Large intestine (tissue), 3 donors: ENCODE measurements at regions not wholly inside any gene's neighbourhood (a gene's known extent, or its start where the extent isn't known, plus 50 kb on each side); places are given as distances from the start of the nearest gene placed in this dataset.
"Not testable (repeated sequence)": the region's sequence is repeated elsewhere in the genome, so short reads cannot be mapped to it uniquely, and the experiment has no call there.

Experiments used
- DNase-seq, 2 donors: peaks; one replicate each; pipeline versions ENCODE4 v3.0.0 to v3.0.0-alpha.2; 2013
- H3K27ac ChIP-seq: one replicate; pipeline ENCODE4 v1.5.1; 2013; ENCODE audit warnings: low read length
- H3K27me3 ChIP-seq: 2 replicates; pipeline ENCODE4 v1.6.1; 2013; ENCODE audit warnings: low read length; ENCODE audit not compliant: control insufficient read depth, insufficient read depth
- H3K36me3 ChIP-seq: 2 replicates; pipeline ENCODE4 v1.6.1; 2013; ENCODE audit warnings: low read length; ENCODE audit not compliant: control insufficient read depth, insufficient read depth
- H3K4me1 ChIP-seq: one replicate; pipeline ENCODE4 v1.6.1; 2013; ENCODE audit warnings: low read length; ENCODE audit not compliant: control insufficient read depth, insufficient read depth
- H3K4me3 ChIP-seq: one replicate; pipeline ENCODE4 v1.5.1; 2013; ENCODE audit warnings: low read length
- H3K9me3 ChIP-seq: one replicate; pipeline ENCODE4 v1.6.1; 2013; ENCODE audit warnings: mild to moderate bottlenecking, low read depth, low read length, moderate library complexity; ENCODE audit not compliant: control insufficient read depth
- WGBS: methylation state at CpG from one replicate; pipeline ENCODE4 v1.1.5; 2013; ENCODE audit warnings: low lambda C conversion rate; ENCODE audit not compliant: insufficient coverage; 5-methylcytosine and 5-hydroxymethylcytosine counted together

- H3K27ac ChIP-seq: no peak overlapping the region
- H3K9me3 ChIP-seq: peaks cover under 1% of the 10 kb centered on the region
- H3K4me1 ChIP-seq: no peaks in the 10 kb centered on the region
- no peaks in the 10 kb centered on the region for H3K27me3 ChIP-seq
- WGBS: 100% methylated on average over 2 of the region's 2 CpGs
- no peak for DNase-seq
- no peaks in the 10 kb centered on the region for H3K36me3 ChIP-seq
- H3K4me3 ChIP-seq: no peak overlapping the region
Observed at GRCh38 chr14:80059041-80059440, 152.3 kb downstream of the DIO2 start.

GRCh38 chr14:80056497-80056801, 154.9 kb downstream of the DIO2 start:
- H3K36me3 ChIP-seq: no peaks in the 10 kb centered on the region
- DNase-seq: no peak
- 33% methylated on average over 4 of the region's 4 CpGs for WGBS

GRCh38 chr14:80055667-80056496, 155.4 kb downstream of the DIO2 start:
- 79% methylated on average over 2 of the region's 7 CpGs for WGBS
- H3K4me1 ChIP-seq: no peaks in the 10 kb centered on the region
- H3K27me3 ChIP-seq: no peaks in the 10 kb centered on the region
- no peaks in the 10 kb centered on the region for H3K36me3 ChIP-seq
- peak; percentile 6 to 22 for DNase-seq
- H3K9me3 ChIP-seq: no peaks in the 10 kb centered on the region
- no peak overlapping the region for H3K4me3 ChIP-seq
- H3K27ac ChIP-seq: no peak overlapping the region

More at GRCh38 chr14:80056497-80056801, 154.9 kb downstream of the DIO2 start:
- H3K4me3 ChIP-seq: no peak overlapping the region
- H3K9me3 ChIP-seq: no peaks in the 10 kb centered on the region
- H3K4me1 ChIP-seq: no peaks in the 10 kb centered on the region
- H3K27me3 ChIP-seq: no peaks in the 10 kb centered on the region
- H3K27ac ChIP-seq: no peak overlapping the region

GRCh38 chr14:80055226-80055625, 156.1 kb downstream of the DIO2 start:
- Histone ChIP-seq H3K36me3 (no peaks in the 10 kb centered on the region), H3K4me1 (no peaks in the 10 kb centered on the region), H3K9me3 (no peaks in the 10 kb centered on the region), H3K27ac (no peak overlapping the region), H3K27me3 (no peaks in the 10 kb centered on the region), H3K4me3 (no peak overlapping the region)
- DNase-seq: no peak
- WGBS: no CpG with 5 or more reads among the region's 1 CpG

- H3K4me1 ChIP-seq: no peaks in the 10 kb centered on the region
Observed at GRCh38 chr14:80054020-80054419, 157.3 kb downstream of the DIO2 start.

GRCh38 chr14:80049055-80049454, 162.2 kb downstream of the DIO2 start:
- 100% methylated on average over 1 of the region's 2 CpGs for WGBS
- Histone ChIP-seq H3K9me3 (no peaks in the 10 kb centered on the region), H3K36me3 (no peaks in the 10 kb centered on the region), H3K4me3 (no peak overlapping the region), H3K27me3 (no peaks in the 10 kb centered on the region), H3K27ac (no peak overlapping the region), H3K4me1 (no peaks in the 10 kb centered on the region)
- no peak for DNase-seq

More at GRCh38 chr14:80054020-80054419, 157.3 kb downstream of the DIO2 start:
- DNase-seq: no peak
- H3K27me3 ChIP-seq: no peaks in the 10 kb centered on the region
- H3K36me3 ChIP-seq: no peaks in the 10 kb centered on the region
- 81% methylated on average over 2 of the region's 3 CpGs for WGBS
- no peaks in the 10 kb centered on the region for H3K9me3 ChIP-seq
- no peak overlapping the region for H3K27ac ChIP-seq
- no peak overlapping the region for H3K4me3 ChIP-seq

GRCh38 chr14:80047761-80048160, 163.5 kb downstream of the DIO2 start:
- no peak overlapping the region for H3K27ac ChIP-seq
- H3K9me3 ChIP-seq: no peaks in the 10 kb centered on the region
- H3K4me1 ChIP-seq: no peaks in the 10 kb centered on the region
- 90% methylated on average over 2 of the region's 3 CpGs for WGBS
- no peak for DNase-seq
- H3K36me3 ChIP-seq: no peaks in the 10 kb centered on the region
- H3K27me3 ChIP-seq: no peaks in the 10 kb centered on the region
- no peak overlapping the region for H3K4me3 ChIP-seq

- no peak for DNase-seq
- no peaks in the 10 kb centered on the region for H3K27me3 ChIP-seq
- H3K4me1 ChIP-seq: no peaks in the 10 kb centered on the region
- no peak overlapping the region for H3K4me3 ChIP-seq
- no peaks in the 10 kb centered on the region for H3K36me3 ChIP-seq
- no peaks in the 10 kb centered on the region for H3K9me3 ChIP-seq
- no CpG with 5 or more reads among the region's 2 CpGs for WGBS
- no peak overlapping the region for H3K27ac ChIP-seq
Observed at GRCh38 chr14:80037349-80037748, 174.0 kb downstream of the DIO2 start.

- no peaks in the 10 kb centered on the region for H3K36me3 ChIP-seq
- H3K4me3 ChIP-seq: no peak overlapping the region
- no peaks in the 10 kb centered on the region for H3K9me3 ChIP-seq
- DNase-seq: no peak
- WGBS: 94% methylated on average over 2 of the region's 4 CpGs
- H3K27ac ChIP-seq: no peak overlapping the region
- no peaks in the 10 kb centered on the region for H3K27me3 ChIP-seq
- H3K4me1 ChIP-seq: no peaks in the 10 kb centered on the region
Observed at GRCh38 chr14:80024417-80024816, 186.9 kb downstream of the DIO2 start.

GRCh38 chr14:80018476-80018875, 192.8 kb downstream of the DIO2 start:
- H3K4me1 ChIP-seq, H3K27ac ChIP-seq, H3K36me3 ChIP-seq, DNase-seq, H3K27me3 ChIP-seq, H3K9me3 ChIP-seq, H3K4me3 ChIP-seq: not testable (repeated sequence)
- WGBS: no CpG with 5 or more reads among the region's 3 CpGs

- no peaks in the 10 kb centered on the region for H3K27me3 ChIP-seq
- H3K4me1 ChIP-seq: no peaks in the 10 kb centered on the region
- DNase-seq: no peak
- no peaks in the 10 kb centered on the region for H3K36me3 ChIP-seq
- no peaks in the 10 kb centered on the region for H3K9me3 ChIP-seq
- no peak overlapping the region for H3K27ac ChIP-seq
- H3K4me3 ChIP-seq: no peak overlapping the region
- no CpG with 5 or more reads among the region's 4 CpGs for WGBS
Observed at GRCh38 chr14:80017795-80018194, 193.5 kb downstream of the DIO2 start.
